Hematopoietic multipotent progenitor cell treated with erythropoietin and hydrocortisone succinate and interleukin-3 and kit ligand, for 8 days (in vitro differentiated cells): ENCODE measurements at regions not wholly inside any gene's neighbourhood (a gene's known extent, or its start where the extent isn't known, plus 50 kb on each side); places are given as distances from the start of the nearest gene placed in this dataset.
"Not testable (repeated sequence)": the region's sequence is repeated elsewhere in the genome, so short reads cannot be mapped to it uniquely, and the experiment has no call there.

Experiments
- DNase-seq: peaks from one replicate; pipeline ENCODE4 v3.0.0-alpha.2; 2015

GRCh38 chr4:177494791-177495190, 52.6 kb upstream of the AGA start:
- DNase-seq: no peak

DNA sequence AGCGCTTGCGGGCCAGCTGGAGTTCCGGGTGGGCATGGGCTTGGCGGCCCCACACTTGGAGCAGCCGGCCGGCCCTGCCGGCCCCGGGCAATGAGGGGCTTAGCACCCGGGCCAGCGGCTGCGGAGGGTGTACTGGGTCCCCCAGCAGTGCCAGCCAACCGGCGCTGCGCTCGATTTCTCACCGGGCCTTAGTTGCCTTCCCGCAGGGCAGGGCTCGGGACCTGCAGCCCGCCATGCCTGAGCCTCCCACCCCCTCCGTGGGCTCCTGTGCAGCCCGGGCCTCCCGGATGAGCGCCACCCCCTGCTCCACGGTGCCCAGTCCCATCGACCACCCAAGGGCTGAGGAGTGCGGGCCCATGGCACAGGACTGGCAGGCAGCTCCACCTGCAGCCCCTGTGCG, 53.4 kb upstream of the AGA start:
- DNase-seq: not testable (repeated sequence)

GRCh38 chr4:177499537-177499936, 57.3 kb upstream of the AGA start:
- DNase-seq: no peak

- DNase-seq: no peak
These were observed 63.0 kb upstream of the AGA start for GRCh38 chr4:177505171-177505615.

DNA sequence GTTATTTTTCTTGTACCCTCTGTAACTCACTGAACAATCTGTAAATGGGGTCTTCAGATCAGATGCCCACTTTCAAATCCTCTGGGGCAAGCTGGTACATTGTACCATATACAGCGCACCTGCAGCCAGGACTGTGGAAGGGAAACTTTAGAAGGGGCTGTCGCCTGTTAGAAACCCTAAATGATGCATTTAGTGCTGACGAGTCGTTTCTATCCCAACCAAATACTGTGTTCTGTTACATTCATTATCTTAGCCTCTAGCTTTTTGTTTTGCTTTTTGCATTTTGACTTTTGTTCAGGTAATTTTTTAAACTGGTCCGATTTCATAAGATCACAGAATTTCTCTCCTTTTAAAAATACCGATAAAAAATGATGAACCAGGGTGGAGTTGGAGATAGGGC, 66.4 kb upstream of the AGA start:
- DNase-seq: no peak

DNA sequence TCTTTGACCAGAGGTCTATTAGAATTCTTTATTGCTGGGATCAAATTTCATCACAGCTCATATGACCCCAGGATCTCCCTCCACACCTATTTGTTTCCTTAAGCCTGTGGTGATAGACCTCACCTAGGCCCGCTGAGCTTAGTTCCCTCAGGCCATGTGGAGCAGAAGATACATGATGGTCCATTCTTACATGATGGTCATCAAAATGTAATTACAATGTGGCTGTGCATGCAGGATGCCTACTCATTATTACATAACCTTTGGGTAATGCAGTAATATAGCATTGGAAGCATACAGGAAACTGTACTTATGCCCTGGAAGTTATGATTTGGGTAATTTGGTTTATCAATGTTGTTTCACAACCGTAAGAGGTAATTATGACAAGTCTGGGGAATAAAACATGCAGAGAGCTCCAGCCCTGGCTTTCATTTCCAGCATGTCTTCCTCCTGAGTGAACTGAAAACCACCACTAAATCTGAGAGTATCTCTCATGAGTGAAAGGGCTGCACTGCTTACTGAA, 67.0 kb upstream of the AGA start:
- DNase-seq: no peak

GRCh38 chr4:177511611-177512010, 69.4 kb upstream of the AGA start:
- no peak for DNase-seq

- no peak for DNase-seq
These were observed 70.4 kb upstream of the AGA start for GRCh38 chr4:177512646-177513045.

- DNase-seq: no peak
These were observed 75.6 kb upstream of the AGA start for GRCh38 chr4:177517862-177518261.

DNA sequence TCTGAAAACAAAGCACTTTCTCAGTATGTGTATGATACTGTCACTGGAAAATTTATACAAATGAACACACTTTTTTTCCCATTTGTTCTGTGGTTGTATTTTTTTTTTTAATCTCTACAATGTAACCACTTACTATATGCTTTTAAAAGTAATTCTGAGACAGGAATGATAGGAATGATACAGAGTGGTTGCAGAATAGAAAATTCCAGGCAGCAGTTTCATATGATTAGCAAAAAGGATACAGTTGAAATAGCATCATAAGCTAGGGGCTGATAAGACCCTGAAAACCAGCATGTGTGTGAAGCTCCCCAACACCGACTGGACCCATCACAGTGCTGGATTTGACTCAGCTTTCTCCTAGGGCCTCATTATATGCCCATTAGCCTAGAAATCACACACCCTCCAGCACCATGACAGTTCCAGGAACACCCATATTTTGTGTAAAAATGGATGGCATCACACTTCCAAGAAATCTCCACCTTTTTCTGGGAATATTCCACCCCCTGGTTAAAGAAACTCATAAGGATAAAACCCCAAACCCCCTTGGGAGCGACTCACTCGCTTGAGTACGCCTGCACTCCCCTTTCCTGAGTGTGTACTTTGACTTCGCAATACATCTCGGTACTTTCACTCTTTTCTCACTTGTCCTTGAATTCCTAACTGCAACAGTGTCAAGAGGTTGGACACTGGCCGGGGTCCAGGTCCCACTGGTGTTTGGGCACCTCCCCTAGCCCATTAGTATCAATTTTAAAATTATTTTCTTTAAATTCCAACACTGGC, 77.4 kb upstream of the AGA start:
- DNase-seq: no peak

GRCh38 chr4:177528620-177529019, 86.4 kb upstream of the AGA start:
- DNase-seq: no peak

DNA sequence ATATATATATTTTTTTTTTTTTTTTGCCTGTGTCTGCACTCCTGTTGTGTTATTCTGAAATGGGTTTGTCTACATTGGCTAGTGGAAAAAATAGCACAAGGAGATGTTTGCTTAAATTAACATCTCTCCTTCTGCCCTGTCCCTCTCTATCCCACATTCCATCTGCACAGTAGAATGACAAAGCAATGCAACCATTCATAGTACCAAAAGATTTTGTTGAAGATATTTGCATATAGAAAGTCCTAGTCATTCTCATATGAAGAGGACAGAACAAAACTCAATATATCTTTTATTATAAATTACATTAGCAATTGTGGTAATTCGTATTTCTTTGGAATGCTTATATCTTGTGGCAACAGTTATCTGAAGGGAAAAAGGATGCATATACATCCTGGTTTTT, 88.3 kb upstream of the AGA start:
- no peak for DNase-seq

- DNase-seq: no peak
These were observed 90.1 kb upstream of the AGA start for GRCh38 chr4:177532358-177532757.

GRCh38 chr4:177534841-177535240, 92.6 kb upstream of the AGA start:
- DNase-seq: not testable (repeated sequence)

DNA sequence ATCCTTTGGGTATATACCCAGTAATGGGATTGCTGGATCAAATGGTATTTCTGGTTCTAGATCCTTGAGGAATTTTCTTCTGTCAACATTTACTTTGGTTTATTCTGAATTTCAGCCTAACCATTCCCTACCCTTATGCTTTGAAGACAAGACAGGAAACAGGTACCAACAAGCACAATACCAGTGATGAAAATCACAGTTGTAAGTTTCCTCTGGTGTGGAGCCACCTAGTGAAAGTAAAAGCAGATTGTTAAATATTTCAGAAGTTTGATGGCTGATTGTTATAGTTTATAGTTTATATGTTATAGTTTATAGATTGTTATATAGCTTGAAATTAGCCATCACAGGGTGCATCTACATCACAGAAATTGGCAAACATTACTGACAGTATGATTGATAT, 104.5 kb upstream of the AGA start:
- DNase-seq: no peak

DNA sequence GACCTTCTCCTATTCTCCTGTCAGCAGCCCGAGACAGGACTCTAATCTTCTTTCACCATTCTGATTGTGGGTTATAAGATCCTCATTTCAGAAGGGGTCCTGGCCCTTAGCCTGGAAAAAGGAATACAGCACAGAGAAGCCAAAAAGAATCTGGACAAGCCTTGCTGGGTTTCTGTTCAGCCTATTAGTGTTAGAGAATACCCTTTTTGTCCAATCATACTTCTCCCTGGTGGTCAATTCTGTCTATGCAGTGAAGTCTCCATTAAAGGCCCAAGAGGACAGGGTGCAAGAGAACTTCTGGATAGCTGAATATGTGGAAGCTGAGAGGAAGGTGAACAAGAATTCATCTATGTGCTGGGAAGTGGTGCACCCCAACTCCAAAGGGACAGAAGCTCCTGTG, 105.7 kb upstream of the AGA start:
- no peak for DNase-seq

DNA sequence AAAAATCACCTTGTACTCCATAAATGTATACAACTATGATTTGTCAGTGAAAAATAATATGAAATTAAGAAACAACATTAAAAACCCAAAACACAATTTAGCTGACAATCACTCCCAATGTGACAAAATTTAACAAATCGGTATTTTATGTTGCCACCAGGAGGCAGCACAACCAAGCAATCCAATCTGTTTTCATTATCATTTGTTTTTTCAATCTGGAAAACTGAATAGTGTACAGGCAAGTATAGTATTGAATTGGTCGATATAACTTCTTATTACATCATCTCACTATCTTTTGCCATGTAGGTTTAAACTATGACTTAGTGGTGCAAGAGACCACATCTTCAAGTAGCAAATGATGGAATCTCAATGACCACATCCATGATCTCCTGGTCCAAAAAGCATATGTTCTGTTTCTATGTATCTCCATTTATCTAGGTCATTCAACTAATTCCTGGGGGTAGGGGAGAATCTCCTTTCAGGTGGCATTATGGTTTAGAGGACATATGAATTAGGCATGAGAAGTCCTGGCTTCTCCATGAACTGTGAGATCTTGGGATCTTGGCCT, 112.9 kb upstream of the AGA start:
- peak; percentile 25 for DNase-seq

DNA sequence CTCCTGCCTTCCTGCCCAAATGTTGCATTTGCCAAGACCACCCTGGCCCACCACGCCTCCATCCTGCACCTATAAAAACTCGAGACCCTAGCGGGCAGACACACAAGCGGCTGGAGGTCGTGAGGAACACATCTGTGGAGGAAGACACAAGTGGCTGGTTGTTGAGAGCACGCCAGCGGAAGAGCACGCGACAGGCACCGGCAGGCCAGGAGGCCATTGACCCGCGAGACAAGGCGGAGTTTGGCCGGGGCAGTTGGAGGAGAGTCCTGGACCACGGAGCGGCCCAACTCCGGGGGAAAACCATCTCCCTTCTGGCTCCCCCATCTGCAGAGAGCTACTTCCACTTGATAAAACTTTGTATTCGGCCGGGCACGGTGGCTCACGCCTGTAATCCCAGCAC, 115.2 kb upstream of the AGA start:
- no peak for DNase-seq

DNA sequence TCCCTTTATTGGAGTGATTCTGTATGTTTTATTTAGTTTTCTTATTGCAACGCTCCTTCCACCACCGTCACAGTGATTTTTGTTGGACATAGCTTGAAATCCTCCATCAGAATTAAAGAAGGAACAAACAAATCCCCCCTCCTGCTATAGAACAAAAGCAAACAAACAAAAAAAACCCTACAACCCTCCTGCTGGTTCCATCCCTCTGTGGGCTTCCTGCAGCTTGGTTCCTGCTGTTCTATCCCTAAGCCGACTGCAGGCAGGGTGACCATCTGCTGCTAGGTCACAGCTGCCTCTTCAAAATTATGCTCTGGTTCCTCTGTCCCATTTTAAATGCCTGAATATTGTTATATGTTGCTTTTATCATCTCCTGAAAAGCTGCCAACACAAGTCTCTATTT, 116.8 kb upstream of the AGA start:
- DNase-seq: no peak

DNA sequence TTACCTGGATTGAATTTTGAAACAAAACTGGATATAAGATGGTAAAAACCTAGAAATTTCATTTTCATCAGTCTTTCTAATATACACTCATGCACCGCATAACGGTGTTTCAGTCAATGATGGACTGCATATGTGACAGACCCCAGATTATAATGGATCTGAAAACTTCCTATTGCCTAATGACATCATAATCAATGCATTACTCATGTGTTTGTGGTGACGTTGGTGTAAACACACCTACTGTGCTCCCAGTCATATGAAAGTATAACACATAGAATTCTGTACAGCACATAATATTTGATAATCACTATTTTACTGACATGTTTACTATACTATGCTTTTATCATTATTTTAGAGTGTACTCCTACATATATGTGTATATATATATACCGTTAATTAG, 119.9 kb upstream of the AGA start:
- no peak for DNase-seq

DNA sequence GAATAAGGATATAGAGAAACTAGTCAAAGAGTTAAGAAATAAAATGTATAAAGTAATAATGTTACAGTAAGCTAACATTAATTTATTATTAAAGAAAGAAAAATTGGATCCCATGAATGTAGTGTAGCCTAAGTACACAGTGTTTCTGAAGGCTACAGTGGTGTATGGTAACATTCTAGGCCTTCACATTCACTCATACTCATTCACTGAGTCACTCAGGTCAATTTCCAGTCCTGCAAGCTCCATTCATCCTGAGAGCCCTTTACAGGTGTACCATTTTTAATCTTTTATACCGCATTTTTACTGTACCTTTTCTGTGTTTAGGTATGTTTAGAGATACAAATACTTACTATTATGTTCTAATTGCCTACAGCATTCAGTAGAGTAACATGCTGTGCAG, 120.6 kb upstream of the AGA start:
- DNase-seq: no peak

DNA sequence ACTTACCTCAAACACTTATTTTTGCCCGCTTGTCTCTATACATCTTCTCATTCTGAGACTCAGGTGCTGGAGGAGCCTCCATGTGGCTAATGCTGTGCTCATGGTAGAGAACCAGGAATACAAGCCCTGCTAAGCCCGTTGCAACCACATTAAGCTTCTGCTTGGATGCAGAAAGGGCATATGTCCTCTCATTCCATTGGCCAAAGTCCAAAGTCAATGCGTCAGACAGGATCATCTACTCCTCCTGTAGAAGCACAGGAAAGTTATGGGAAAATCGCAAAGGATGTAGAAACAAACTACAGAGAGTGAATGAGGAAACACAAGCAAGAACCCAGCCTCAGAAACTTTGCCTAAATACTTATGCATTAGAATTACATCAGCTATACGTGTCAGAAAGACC, 124.5 kb upstream of the AGA start:
- no peak for DNase-seq

DNA sequence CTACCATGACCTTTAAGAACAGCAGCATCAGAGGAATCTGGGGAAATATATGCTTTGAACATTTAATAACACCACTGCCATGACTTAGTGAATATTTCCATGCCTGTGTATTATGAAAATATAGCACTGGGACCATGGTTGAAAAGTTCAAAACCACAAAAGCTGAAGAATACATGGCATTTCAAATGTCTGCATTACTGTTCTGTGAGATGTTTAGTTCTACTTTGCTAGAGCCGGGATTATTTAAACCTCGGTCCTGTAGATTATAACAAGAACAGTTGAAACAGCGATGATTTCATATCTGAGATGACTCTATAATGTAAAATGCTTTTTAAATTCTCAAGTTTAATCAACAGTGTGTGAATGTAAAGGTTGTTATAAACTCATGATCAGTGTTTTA, 126.7 kb upstream of the AGA start:
- DNase-seq: no peak

- DNase-seq: no peak
These were observed 127.2 kb upstream of the AGA start for GRCh38 chr4:177569434-177569833.

DNA sequence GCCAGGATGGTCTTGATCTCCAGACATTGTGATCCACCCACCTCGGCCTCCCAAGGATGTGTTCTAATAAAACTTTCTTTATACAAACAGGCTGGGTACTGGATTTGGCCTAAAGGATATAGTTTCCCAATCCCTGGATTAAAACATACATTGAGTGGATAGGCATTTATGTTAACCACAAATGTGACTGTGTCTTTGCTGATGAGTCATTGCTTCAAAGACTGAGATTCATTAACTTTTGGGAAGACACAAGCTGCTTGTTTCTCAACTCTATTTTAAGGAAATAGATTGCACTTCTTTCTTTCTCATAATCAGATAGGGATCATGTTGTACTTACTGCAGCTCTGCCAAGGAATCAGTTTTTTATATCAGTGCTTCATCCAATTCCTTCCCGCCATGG, 131.3 kb upstream of the AGA start:
- no peak for DNase-seq
